ENCODE measurements at regions not wholly inside any gene's neighbourhood (a gene's known extent, or its start where the extent isn't known, plus 50 kb on each side); places are given as distances from the start of the nearest gene placed in this dataset.

GRCh38 chr13:97901716-97902115 is 51.8 kb upstream of the IPO5 start:
- H3K27ac ChIP-seq = no peak overlapping the region

More at GRCh38 chr13:97901716-97902115, 51.8 kb upstream of the IPO5 start:
- TF ChIP-seq CTCF (IDR thresholded peaks at IDR 0.05) = no peak
- no peak for TF ChIP-seq ZFX (IDR thresholded peaks at IDR 0.05; ENCODE audit: borderline replicate concordance)

All from 22Rv1 (cell line).